ENCODE measurements at regions not wholly inside any gene's neighbourhood (a gene's known extent, or its start where the extent isn't known, plus 50 kb on each side); places are given as distances from the start of the nearest gene placed in this dataset.

DNA sequence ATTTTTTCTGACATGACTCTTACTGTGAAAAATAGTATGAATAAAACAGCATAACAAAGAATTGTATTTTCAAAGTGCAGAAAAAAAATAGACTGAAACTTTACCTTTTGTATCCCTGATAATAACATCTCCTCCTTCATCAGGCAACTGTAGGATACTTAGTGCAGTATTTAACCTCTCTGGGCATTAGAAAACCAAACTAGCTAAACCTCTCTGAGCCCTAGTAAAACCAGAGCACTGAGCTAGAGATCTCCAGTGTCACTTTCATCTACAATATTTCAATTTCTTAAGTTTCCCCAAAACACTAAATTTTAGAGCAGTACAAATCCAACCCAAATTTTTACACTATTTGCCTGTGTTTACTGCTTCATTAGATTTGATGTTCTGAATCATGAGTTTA lies 594.0 kb upstream of the LINC00305 start:
- TF ChIP-seq, protein P1, sequence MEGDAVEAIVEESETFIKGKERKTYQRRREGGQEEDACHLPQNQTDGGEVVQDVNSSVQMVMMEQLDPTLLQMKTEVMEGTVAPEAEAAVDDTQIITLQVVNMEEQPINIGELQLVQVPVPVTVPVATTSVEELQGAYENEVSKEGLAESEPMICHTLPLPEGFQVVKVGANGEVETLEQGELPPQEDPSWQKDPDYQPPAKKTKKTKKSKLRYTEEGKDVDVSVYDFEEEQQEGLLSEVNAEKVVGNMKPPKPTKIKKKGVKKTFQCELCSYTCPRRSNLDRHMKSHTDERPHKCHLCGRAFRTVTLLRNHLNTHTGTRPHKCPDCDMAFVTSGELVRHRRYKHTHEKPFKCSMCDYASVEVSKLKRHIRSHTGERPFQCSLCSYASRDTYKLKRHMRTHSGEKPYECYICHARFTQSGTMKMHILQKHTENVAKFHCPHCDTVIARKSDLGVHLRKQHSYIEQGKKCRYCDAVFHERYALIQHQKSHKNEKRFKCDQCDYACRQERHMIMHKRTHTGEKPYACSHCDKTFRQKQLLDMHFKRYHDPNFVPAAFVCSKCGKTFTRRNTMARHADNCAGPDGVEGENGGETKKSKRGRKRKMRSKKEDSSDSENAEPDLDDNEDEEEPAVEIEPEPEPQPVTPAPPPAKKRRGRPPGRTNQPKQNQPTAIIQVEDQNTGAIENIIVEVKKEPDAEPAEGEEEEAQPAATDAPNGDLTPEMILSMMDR (IDR thresholded peaks at IDR 0.05), result no peak
- TF ChIP-seq POLR2A (IDR thresholded peaks at IDR 0.05), result no peak
- no peak for TF ChIP-seq POLR2AphosphoS5 (IDR thresholded peaks at IDR 0.05)
